ENCODE measurements at regions not wholly inside any gene's neighbourhood (a gene's known extent, or its start where the extent isn't known, plus 50 kb on each side); places are given as distances from the start of the nearest gene placed in this dataset.
"Not testable (repeated sequence)": the region's sequence is repeated elsewhere in the genome, so short reads cannot be mapped to it uniquely, and the experiment has no call there.

DNA sequence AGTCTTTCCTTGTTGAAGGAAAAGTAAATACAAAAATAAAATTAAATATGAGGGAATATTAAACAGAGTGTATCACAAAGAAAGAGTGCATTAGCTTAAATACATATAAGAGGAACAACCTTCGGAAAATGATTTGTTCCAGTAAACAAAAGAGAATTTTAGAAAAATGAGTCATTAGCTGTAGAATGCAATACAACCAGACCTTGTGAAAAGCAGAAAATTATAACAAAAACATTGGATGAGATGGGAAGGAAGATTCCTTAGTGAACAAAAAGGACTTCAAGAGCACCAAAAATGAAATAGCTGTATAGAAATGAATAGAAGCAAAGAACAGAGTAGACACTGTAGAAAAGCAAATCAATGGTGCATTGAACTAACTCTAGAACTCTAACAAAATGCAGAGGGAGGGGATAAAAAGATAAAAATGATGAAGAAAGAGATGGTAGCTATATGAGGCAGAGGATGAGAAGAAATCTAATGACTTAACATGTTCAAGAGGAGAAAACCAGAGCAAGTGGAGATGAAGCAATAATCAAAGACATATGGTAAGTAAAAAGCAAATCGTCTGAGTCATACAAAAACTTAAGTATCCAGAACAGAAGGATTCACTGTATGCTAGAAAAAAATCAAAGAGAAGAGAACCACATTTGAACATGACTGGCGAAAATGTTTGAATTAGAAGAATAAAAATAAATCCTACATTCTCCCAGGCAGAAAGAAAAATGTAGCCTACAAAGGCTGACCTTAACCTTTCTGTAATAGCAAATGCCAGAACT lies 190.5 kb downstream of the TMEM26 start:
- no peak for DNase-seq

DNA sequence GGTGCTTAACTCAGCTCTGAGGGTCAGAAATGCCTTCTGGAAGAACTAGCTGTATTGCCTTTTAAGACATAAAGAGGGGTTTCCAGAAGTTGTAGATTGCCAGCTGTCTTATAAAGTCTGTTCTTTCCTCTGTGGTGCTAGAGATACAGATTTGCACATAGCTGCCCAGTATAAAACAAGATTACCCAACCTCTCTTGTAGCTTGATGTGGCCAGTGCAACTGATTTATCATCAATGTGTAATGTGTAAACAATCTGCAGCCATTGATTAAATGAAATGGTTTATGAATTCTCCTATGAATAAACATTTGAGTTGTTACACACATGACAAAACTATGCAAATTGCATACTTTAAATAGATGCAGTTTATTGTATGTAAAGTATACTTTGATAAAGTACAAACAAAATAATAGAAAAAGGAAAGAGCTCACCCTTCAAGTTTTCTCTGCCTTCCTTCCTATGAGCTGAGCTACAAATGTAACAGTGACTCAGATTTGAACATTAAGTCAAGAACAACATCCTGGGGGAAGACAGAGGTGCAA lies 195.2 kb downstream of the TMEM26 start:
- DNase-seq = no peak

GRCh38 chr10:61257136-61257535 lies 196.0 kb downstream of the TMEM26 start:
- no peak for DNase-seq

DNA sequence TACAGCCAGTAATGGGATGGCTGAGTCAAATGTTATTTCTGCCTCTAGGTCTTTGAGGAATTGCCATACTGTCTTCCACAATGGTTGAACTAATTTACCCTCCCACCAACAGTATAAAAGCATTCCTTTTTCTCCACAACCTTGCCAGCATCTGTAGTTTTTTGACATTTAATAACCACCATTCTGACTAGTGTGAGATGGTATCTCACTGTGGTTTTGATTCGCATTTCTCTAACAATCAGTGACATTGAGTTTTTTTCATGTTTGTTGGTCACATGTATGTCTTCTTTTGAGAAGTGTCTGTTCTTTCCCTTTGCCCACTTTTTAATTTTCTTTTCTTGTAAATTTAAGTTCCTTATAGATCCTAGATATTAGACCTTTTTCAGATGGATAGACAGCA lies 200.9 kb downstream of the TMEM26 start:
- DNase-seq = not testable (repeated sequence)

GRCh38 chr10:61251089-61251488 lies 202.1 kb downstream of the TMEM26 start:
- DNase-seq = no peak

GRCh38 chr10:61250131-61250530 lies 203.1 kb downstream of the TMEM26 start:
- no peak for DNase-seq

GRCh38 chr10:61248013-61248412 lies 205.2 kb downstream of the TMEM26 start:
- no peak for DNase-seq

GRCh38 chr10:61244261-61244775 lies 208.9 kb downstream of the TMEM26 start:
- DNase-seq = no peak

- no peak for DNase-seq
Measured at GRCh38 chr10:61232780-61233179, 220.4 kb downstream of the TMEM26 start.

GRCh38 chr10:61225939-61226338 lies 227.2 kb downstream of the TMEM26 start:
- DNase-seq = no peak

DNA sequence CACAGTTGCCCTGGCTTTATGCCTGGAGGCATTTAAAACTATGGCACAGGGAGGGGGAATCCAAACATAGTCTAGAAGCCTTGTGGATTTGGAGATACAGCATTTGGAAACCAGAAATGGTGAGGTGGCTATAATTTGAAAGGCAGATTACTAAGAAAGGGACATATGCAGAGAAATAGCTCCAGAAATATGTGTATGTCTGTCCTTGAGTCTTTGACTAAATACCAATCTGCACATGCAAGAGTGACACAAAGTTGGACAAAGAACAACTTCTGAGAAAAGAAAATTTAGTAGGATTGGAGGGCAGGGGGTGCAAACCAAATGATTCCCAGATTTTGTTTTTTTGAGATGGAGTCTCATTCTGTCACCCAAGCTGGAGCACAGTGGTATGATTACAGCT lies 229.6 kb downstream of the TMEM26 start:
- no peak for DNase-seq

DNA sequence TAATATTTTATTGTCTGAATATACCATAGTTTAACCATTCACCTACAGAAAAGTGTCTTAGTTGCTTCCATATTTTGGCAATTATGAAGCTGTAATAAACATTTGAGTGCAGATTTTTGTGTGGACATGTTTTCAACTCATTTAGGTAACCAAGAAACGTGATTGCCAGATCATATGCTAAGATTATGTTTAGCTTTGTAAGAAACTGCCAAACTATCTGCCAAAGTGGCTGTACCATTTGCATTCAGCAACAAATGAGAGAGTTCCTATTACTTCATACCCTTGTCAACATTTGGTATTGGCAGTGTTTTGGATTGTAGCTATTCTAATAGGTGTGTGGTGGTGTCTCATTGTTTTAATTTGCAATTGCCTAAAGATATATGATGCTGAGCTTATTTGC lies 233.5 kb downstream of the TMEM26 start:
- DNase-seq = no peak

GRCh38 chr10:61217851-61218565 lies 235.2 kb downstream of the TMEM26 start:
- DNase-seq = no peak

GRCh38 chr10:61215246-61215645 lies 237.9 kb downstream of the TMEM26 start:
- no peak for DNase-seq

DNA sequence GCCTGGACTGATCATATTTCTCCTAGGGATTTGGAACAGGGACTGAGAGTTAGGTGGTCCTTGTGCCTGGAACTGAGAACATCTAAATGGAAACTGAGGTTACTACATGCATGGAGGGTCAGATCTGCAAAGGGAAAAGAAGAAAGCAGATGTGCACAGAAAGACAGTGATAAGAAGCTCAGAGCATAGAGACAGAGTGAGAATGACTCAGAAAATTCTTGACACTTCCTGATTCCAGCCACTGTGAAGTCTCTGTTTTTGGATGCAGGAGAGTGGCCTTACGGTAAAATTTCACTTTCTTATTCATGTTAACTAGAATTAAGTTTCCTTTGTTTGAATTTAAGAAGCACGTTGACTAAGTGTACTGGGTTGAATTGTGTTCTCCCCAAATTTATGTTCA lies 241.7 kb downstream of the TMEM26 start:
- DNase-seq = no peak

DNA sequence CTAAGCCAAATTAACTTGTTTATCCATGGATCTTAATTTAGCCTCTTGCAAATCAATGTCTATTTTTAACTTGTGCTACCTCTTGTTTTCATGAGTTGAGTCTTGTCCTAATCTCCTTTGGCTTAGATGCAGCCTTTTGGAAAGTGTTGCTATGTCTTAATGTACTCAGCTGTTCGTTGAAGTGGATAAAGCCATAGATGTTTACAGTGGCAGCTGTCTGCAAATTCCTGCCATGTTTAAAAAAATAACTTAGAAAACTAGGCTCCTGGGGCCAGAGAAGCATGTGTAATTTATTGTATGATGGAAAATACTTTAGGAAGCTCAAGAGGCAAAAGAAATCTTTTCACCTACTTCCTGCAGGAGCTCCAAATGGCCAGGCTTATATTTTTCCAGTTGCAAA lies 253.1 kb upstream of the RHOBTB1 start:
- no peak for DNase-seq

- peak; percentile 55 for DNase-seq
Measured at GRCh38 chr10:61195211-61195610, 251.2 kb upstream of the RHOBTB1 start.

GRCh38 chr10:61192589-61192988 lies 248.6 kb upstream of the RHOBTB1 start:
- not testable (repeated sequence) for DNase-seq

DNA sequence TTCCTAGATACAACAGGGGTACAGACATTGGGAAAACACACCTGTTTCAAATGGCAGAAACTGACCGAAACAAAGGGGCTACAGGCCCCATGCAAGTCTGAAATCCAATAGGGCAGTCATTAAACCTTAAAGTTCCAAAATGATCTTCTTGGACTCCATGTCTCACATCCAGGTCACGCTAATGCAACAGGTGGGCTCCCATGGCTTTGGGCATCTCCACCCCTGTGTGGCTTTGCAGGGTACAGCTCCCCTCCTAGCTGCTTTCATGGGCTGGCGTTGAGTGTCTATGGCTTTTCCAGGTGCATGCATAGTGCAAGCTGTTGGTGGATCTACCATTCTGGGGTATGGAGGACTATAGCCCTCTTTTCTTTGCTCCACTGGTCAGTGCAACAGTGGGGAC lies 248.1 kb upstream of the RHOBTB1 start:
- DNase-seq = no peak

GRCh38 chr10:61189912-61190311 lies 245.9 kb upstream of the RHOBTB1 start:
- no peak for DNase-seq

DNA sequence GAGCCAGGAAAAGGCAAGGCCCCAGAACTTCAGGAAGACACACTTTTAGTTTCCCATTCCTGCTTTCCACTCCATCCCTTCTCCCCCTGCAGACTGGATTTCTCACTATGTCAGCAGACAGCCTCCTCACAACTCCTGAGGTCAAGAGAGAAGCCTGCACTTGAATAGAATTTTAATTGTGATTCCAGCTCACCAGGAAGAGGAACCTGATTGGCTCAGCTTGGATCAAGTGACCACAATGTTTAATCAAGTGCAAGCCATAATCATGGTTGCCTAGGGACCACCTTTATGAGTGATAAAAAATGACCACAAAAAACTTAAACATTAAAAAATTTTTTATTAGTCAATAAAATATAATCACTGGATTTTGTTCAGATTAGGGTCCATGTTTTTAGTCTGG lies 244.7 kb upstream of the RHOBTB1 start:
- DNase-seq = no peak

GRCh38 chr10:61188101-61188500 lies 244.1 kb upstream of the RHOBTB1 start:
- no peak for DNase-seq

- DNase-seq = no peak
Measured at GRCh38 chr10:61187601-61188000, 243.6 kb upstream of the RHOBTB1 start.

GRCh38 chr10:61186408-61186807 lies 242.4 kb upstream of the RHOBTB1 start:
- no peak for DNase-seq

Data from NCI-H1105 (cell line).